HEK293 (cell line): ENCODE measurements at regions not wholly inside any gene's neighbourhood (a gene's known extent, or its start where the extent isn't known, plus 50 kb on each side); places are given as distances from the start of the nearest gene placed in this dataset.

Experiments
- CTCF ChIA-PET: fragments of 350-600 bp; formaldehyde crosslinking; extraction: SDS; loops from one replicate; lab custom pipeline; 2021; ENCODE audit warnings: antibody characterized with exemption; lab: Yijun Ruan, JAX
- POLR2A ChIA-PET: fragments of 300-600 bp; formaldehyde crosslinking; extraction: SDS; loops from one replicate; lab custom pipeline; 2020; ENCODE audit warnings: antibody characterized with exemption, inconsistent platforms; lab: Yijun Ruan, JAX
- H3K27ac ChIP-seq: fragments of 200-500 bp; sonication (Bioruptor generic); 2 replicates; pipeline ENCODE4 v1.5.1; 2014; ENCODE audit warnings: low read depth, low read length, control low read depth, inconsistent platforms; ENCODE audit errors: extremely low read depth
- H3K36me3 ChIP-seq, 2 experiments: fragments of 200-500 bp in 1 of 2; sonication (Bioruptor generic) in 1 of 2; 1 replicate in 1 of 2; 2 replicates in 1 of 2; pipeline ENCODE4 v1.5.1; 2014 to 2017; ENCODE audit warnings: inconsistent platforms in 2 of 2, low read length in 2 of 2; ENCODE audit not compliant: control insufficient read depth in 2 of 2, insufficient read depth in 1 of 2
- H3K4me1 ChIP-seq: fragments of 200-500 bp; sonication (Bioruptor generic); 2 replicates; pipeline ENCODE4 v1.5.1; 2014; ENCODE audit warnings: mild to moderate bottlenecking, low read length, inconsistent platforms; ENCODE audit not compliant: control insufficient read depth, insufficient read depth
- H3K4me3 ChIP-seq: 2 replicates; pipeline ENCODE4 v1.5.1; 2011; ENCODE audit warnings: low read depth, mild to moderate bottlenecking, control low read depth, low read length, moderate library complexity
- H3K9me3 ChIP-seq: fragments of 200-500 bp; sonication (Bioruptor generic); 2 replicates; pipeline ENCODE4 v1.5.1; 2014; ENCODE audit warnings: low read depth, low read length, inconsistent platforms; ENCODE audit not compliant: control insufficient read depth, insufficient read depth
- BCL11B ChIP-seq: fragments of 450-650 bp; formaldehyde crosslinking; IDR thresholded peaks from 2 replicates; pipeline ENCODE4 v1.5.1; 2016; ENCODE audit warnings: low read depth, missing biosample characterization, missing genetic modification characterization
- GFI1B ChIP-seq: fragments of 450-650 bp; formaldehyde crosslinking; IDR thresholded peaks from 2 replicates; pipeline ENCODE4 v1.5.1; 2016; ENCODE audit warnings: missing biosample characterization, missing genetic modification characterization
- HOXC10 ChIP-seq: sonication (generic); formaldehyde crosslinking; IDR thresholded peaks from 2 replicates; pipeline ENCODE4 v1.8.1; 2023; ENCODE audit warnings: mild to moderate bottlenecking, missing genetic modification reagents
- INSM2 ChIP-seq: fragments of 450-650 bp; formaldehyde crosslinking; IDR thresholded peaks from 2 replicates; pipeline ENCODE4 v1.5.1; 2016; ENCODE audit warnings: missing biosample characterization, missing genetic modification characterization
- KLF17 ChIP-seq: fragments of 450-650 bp; formaldehyde crosslinking; IDR thresholded peaks from 2 replicates; pipeline ENCODE4 v1.5.1; 2016; ENCODE audit warnings: missing biosample characterization, missing genetic modification characterization
- MYNN ChIP-seq: fragments of 450-650 bp; formaldehyde crosslinking; IDR thresholded peaks from 2 replicates; pipeline ENCODE4 v1.5.1; 2016; ENCODE audit warnings: missing biosample characterization, missing genetic modification characterization, borderline replicate concordance
- MZF1 ChIP-seq: fragments of 450-650 bp; formaldehyde crosslinking; IDR thresholded peaks from 2 replicates; pipeline ENCODE4 v1.5.1; 2017; ENCODE audit warnings: missing biosample characterization, missing genetic modification characterization, borderline replicate concordance
- RBAK ChIP-seq: fragments of 450-650 bp; formaldehyde crosslinking; IDR thresholded peaks from 2 replicates; pipeline ENCODE4 v1.5.1; 2016; ENCODE audit warnings: missing biosample characterization, missing genetic modification characterization
- YY2 ChIP-seq: fragments of 450-650 bp; formaldehyde crosslinking; IDR thresholded peaks from 2 replicates; pipeline ENCODE4 v1.5.1; 2016; ENCODE audit warnings: missing biosample characterization, missing genetic modification characterization
- ZBTB21 ChIP-seq: fragments of 450-650 bp; formaldehyde crosslinking; IDR thresholded peaks from 2 replicates; pipeline ENCODE4 v1.5.1; 2017; ENCODE audit warnings: missing biosample characterization, missing genetic modification characterization
- ZFP37 ChIP-seq: fragments of 450-650 bp; formaldehyde crosslinking; IDR thresholded peaks from 2 replicates; pipeline ENCODE4 v1.5.1; 2016; ENCODE audit warnings: missing biosample characterization, missing genetic modification characterization
- ZIC2 ChIP-seq: fragments of 450-650 bp; formaldehyde crosslinking; IDR thresholded peaks from 2 replicates; pipeline ENCODE4 v1.5.1; 2016; ENCODE audit warnings: missing biosample characterization, missing genetic modification characterization
- ZNF112 ChIP-seq: fragments of 450-650 bp; formaldehyde crosslinking; IDR thresholded peaks from 2 replicates; pipeline ENCODE4 v1.5.0; 2017; ENCODE audit warnings: missing biosample characterization, missing genetic modification characterization
- ZNF155 ChIP-seq: fragments of 450-650 bp; formaldehyde crosslinking; IDR thresholded peaks from 2 replicates; pipeline ENCODE4 v1.5.1; 2016; ENCODE audit warnings: missing biosample characterization, missing genetic modification characterization
- ZNF175 ChIP-seq: fragments of 450-650 bp; formaldehyde crosslinking; IDR thresholded peaks from 2 replicates; pipeline ENCODE4 v1.5.1; 2016; ENCODE audit warnings: missing biosample characterization, missing genetic modification characterization
- ZNF18 ChIP-seq: fragments of 450-650 bp; formaldehyde crosslinking; IDR thresholded peaks from 2 replicates; pipeline ENCODE4 v1.5.1; 2016; ENCODE audit warnings: missing biosample characterization, missing genetic modification characterization
- ZNF26 ChIP-seq: fragments of 450-650 bp; formaldehyde crosslinking; IDR thresholded peaks from 2 replicates; pipeline ENCODE4 v1.5.1; 2016; ENCODE audit warnings: missing biosample characterization, missing genetic modification characterization
- ZNF555 ChIP-seq: fragments of 450-650 bp; formaldehyde crosslinking; conservative IDR thresholded peaks from 2 replicates; pipeline ENCODE4 v1.5.1; 2017; ENCODE audit warnings: missing biosample characterization, mild to moderate bottlenecking, missing genetic modification characterization, inconsistent platforms
- ZNF560 ChIP-seq: fragments of 450-650 bp; formaldehyde crosslinking; IDR thresholded peaks from 2 replicates; pipeline ENCODE4 v1.5.1; 2017; ENCODE audit warnings: missing biosample characterization, missing genetic modification characterization, borderline replicate concordance
- ZNF629 ChIP-seq: fragments of 450-650 bp; formaldehyde crosslinking; IDR thresholded peaks from 2 replicates; pipeline ENCODE4 v1.5.1; 2017; ENCODE audit warnings: missing biosample characterization, missing genetic modification characterization
- ZNF692 ChIP-seq: fragments of 450-650 bp; formaldehyde crosslinking; IDR thresholded peaks from 2 replicates; pipeline ENCODE4 v1.5.1; 2016; ENCODE audit warnings: missing biosample characterization, missing genetic modification characterization
- ZNF701 ChIP-seq: fragments of 450-650 bp; formaldehyde crosslinking; IDR thresholded peaks from 2 replicates; pipeline ENCODE4 v1.5.1; 2016; ENCODE audit warnings: missing biosample characterization, missing genetic modification characterization
- ZNF704 ChIP-seq: fragments of 450-650 bp; formaldehyde crosslinking; IDR thresholded peaks from 2 replicates; pipeline ENCODE4 v1.5.1; 2016; ENCODE audit warnings: missing biosample characterization, missing genetic modification characterization
- ZNF785 ChIP-seq: fragments of 450-650 bp; formaldehyde crosslinking; IDR thresholded peaks from 2 replicates; pipeline ENCODE4 v1.5.1; 2016; ENCODE audit warnings: missing biosample characterization, missing genetic modification characterization
- ZSCAN18 ChIP-seq: fragments of 450-650 bp; formaldehyde crosslinking; IDR thresholded peaks from 2 replicates; pipeline ENCODE4 v1.5.1; 2016; ENCODE audit warnings: missing biosample characterization, missing genetic modification characterization
- ZSCAN30 ChIP-seq: fragments of 450-650 bp; IDR thresholded peaks from 2 replicates; pipeline ENCODE4 v1.5.1; 2018; ENCODE audit warnings: missing biosample characterization, mild to moderate bottlenecking, missing genetic modification characterization, moderate library complexity

GRCh38 chr11:38818720-38819119 lies 2220.7 kb upstream of the RAG2 start (continued):
- TF ChIP-seq ZNF704 (tag by site-specific recombination) = no peak
- TF ChIP-seq YY2 (tag by site-specific recombination) = no peak
- no peak for TF ChIP-seq ZSCAN18 (tag by site-specific recombination)
- TF ChIP-seq, all 188 proteins: peak for 0

GRCh38 chr11:38814670-38815069 lies 2216.6 kb upstream of the RAG2 start:
- ChIA-PET POLR2A (no interaction called here), CTCF (no interaction called here)
- Histone ChIP-seq H3K27ac (no peak overlapping the region), H3K9me3 (no peaks in the 10 kb centered on the region)
- TF ChIP-seq ZFP37 (tag by site-specific recombination) (no peak), KLF17 (no peak), ZNF26 (tag by site-specific recombination) (no peak), INSM2 (tag by site-specific recombination) (no peak), ZSCAN30 (tag by site-specific recombination) (no peak), ZNF785 (tag by site-specific recombination) (no peak), HOXC10 (no peak), ZNF560 (tag by site-specific recombination) (no peak), ZNF112 (tag by site-specific recombination) (no peak)
- TF ChIP-seq, all 188 proteins: peak for 0
- Histone ChIP-seq H3K4me1 (no peaks in the 10 kb centered on the region), H3K4me3 (no peak overlapping the region), H3K36me3 (no peaks in the 10 kb centered on the region)

- CTCF ChIA-PET = no interaction called here
- Histone ChIP-seq H3K4me3 (no peak overlapping the region), H3K27ac (no peak overlapping the region), H3K9me3 (no peaks in the 10 kb centered on the region), H3K36me3 (no peaks in the 10 kb centered on the region), H3K4me1 (no peaks in the 10 kb centered on the region)
- POLR2A ChIA-PET = no interaction called here
- TF ChIP-seq ZNF18 (tag by site-specific recombination) (no peak), RBAK (tag by site-specific recombination) (no peak), ZNF175 (tag by site-specific recombination) (no peak), BCL11B (tag by site-specific recombination) (no peak), ZNF701 (tag by site-specific recombination) (no peak), ZBTB21 (tag by site-specific recombination) (no peak), ZIC2 (no peak), ZNF155 (tag by site-specific recombination) (no peak), ZNF692 (tag by site-specific recombination) (no peak), MYNN (tag by site-specific recombination) (no peak), GFI1B (tag by site-specific recombination) (no peak), MZF1 (no peak), ZNF629 (tag by site-specific recombination) (no peak), ZNF555 (tag by site-specific recombination) (no peak)
These were observed 2211.5 kb upstream of the RAG2 start for GRCh38 chr11:38809521-38809920.
